CD4-positive, alpha-beta T cell treated with Interferon gamma for 1 hour (primary cell): ENCODE measurements at regions not wholly inside any gene's neighbourhood (a gene's known extent, or its start where the extent isn't known, plus 50 kb on each side); places are given as distances from the start of the nearest gene placed in this dataset.
"Not testable (repeated sequence)": the region's sequence is repeated elsewhere in the genome, so short reads cannot be mapped to it uniquely, and the experiment has no call there.

ENCODE experiments used
- DNase-seq: peaks from one replicate; pipeline ENCODE4 v3.0.0-alpha.2; 2020

- not testable (repeated sequence) for DNase-seq
Measured at GRCh38 chr4:86413426-86413825, 53.6 kb upstream of the MAPK10 start.

GRCh38 chr4:86414686-86415085, 54.8 kb upstream of the MAPK10 start:
- no peak for DNase-seq

- DNase-seq = no peak
Measured at GRCh38 chr4:86416081-86416480, 56.2 kb upstream of the MAPK10 start.

- no peak for DNase-seq
Measured at GRCh38 chr4:86421461-86421860, 61.6 kb upstream of the MAPK10 start.

- no peak for DNase-seq
Measured at GRCh38 chr4:86431543-86432116, 71.8 kb upstream of the MAPK10 start.

- no peak for DNase-seq
Measured at GRCh38 chr4:86432559-86433134, 72.8 kb upstream of the MAPK10 start.

- no peak for DNase-seq
Measured at GRCh38 chr4:86439293-86439692, 79.4 kb upstream of the MAPK10 start.

GRCh38 chr4:86441175-86441936, 81.5 kb upstream of the MAPK10 start:
- no peak for DNase-seq

GRCh38 chr4:86442881-86443280, 83.0 kb upstream of the MAPK10 start:
- DNase-seq = no peak

- no peak for DNase-seq
Measured at GRCh38 chr4:86443495-86443894, 83.6 kb upstream of the MAPK10 start.

GRCh38 chr4:86446996-86447395, 87.1 kb upstream of the MAPK10 start:
- no peak for DNase-seq

GRCh38 chr4:86448871-86449270, 89.0 kb upstream of the MAPK10 start:
- DNase-seq = no peak

- DNase-seq = no peak
Measured at GRCh38 chr4:86449746-86450588, 90.1 kb upstream of the MAPK10 start.

GRCh38 chr4:86450861-86451260, 91.0 kb upstream of the MAPK10 start:
- no peak for DNase-seq

GRCh38 chr4:86451560-86452330, 91.9 kb upstream of the MAPK10 start:
- no peak for DNase-seq

- no peak for DNase-seq
Measured at GRCh38 chr4:86452422-86452891, 92.6 kb upstream of the MAPK10 start.

GRCh38 chr4:86452924-86453531, 93.2 kb upstream of the MAPK10 start:
- DNase-seq = no peak

GRCh38 chr4:86453611-86454072, 93.8 kb upstream of the MAPK10 start:
- DNase-seq = not testable (repeated sequence)

GRCh38 chr4:86461849-86462248, 102.0 kb upstream of the MAPK10 start:
- DNase-seq = no peak

- DNase-seq = no peak
Measured at GRCh38 chr4:86472377-86473019, 112.6 kb upstream of the MAPK10 start.

- not testable (repeated sequence) for DNase-seq
Measured at GRCh38 chr4:86478151-86478550, 116.0 kb upstream of the PTPN13 start.
